K562 (cell line): ENCODE measurements at regions not wholly inside any gene's neighbourhood (a gene's known extent, or its start where the extent isn't known, plus 50 kb on each side); places are given as distances from the start of the nearest gene placed in this dataset.

ENCODE experiments used
- CC2D1A ChIP-seq: fragments of 450-650 bp; IDR thresholded peaks from 2 replicates; pipeline ENCODE4 v1.6.1; 2017; ENCODE audit warnings: mild to moderate bottlenecking
- CHAMP1 ChIP-seq: fragments of 450-650 bp; IDR thresholded peaks from 2 replicates; pipeline ENCODE4 v1.6.1; 2016; ENCODE audit warnings: mild to moderate bottlenecking
- DMBX1 ChIP-seq: fragments of 250-450 bp; sonication (Bioruptor Pico); IDR thresholded peaks from 2 replicates; pipeline ENCODE4 v1.8.0; 2022; ENCODE audit warnings: inconsistent platforms, mild to moderate bottlenecking, moderate library complexity, borderline replicate concordance
- HMG20B ChIP-seq: fragments of 250-450 bp; sonication (Bioruptor Pico); IDR thresholded peaks from 2 replicates; pipeline ENCODE4 v1.5.0; 2021; ENCODE audit warnings: mild to moderate bottlenecking
- HNRNPL ChIP-seq: fragments of 200-400 bp; formaldehyde crosslinking; IDR thresholded peaks from 2 replicates; pipeline ENCODE4 v1.6.1; 2017; ENCODE audit warnings: low read depth, mild to moderate bottlenecking, low read length
- JUND ChIP-seq, 2 experiments: IDR thresholded peaks; 2 replicates in 1 of 2; 3 replicates in 1 of 2; pipeline ENCODE4 v1.6.1; 2011; ENCODE audit warnings: borderline replicate concordance in 2 of 2, low read depth in 2 of 2, low read length in 2 of 2, improper control_type of control experiment in 1 of 2, missing biosample characterization in 1 of 2, missing genetic modification characterization in 1 of 2, missing genetic modification reagents in 1 of 2
- MYC ChIP-seq, 2 experiments: fragments of 250-450 bp in 1 of 2; sonication (Bioruptor Pico) in 1 of 2; IDR thresholded peaks; 2 replicates each; pipeline versions ENCODE4 v1.5.1 to v1.6.1; 2012 to 2021; ENCODE audit warnings: low read depth in 2 of 2, borderline replicate concordance in 1 of 2, improper control_type of control experiment in 1 of 2, low read length in 1 of 2, mild to moderate bottlenecking in 1 of 2, moderate library complexity in 1 of 2
- NFE2 ChIP-seq: IDR thresholded peaks from 2 replicates; pipeline ENCODE4 v1.6.1; 2014; ENCODE audit warnings: antibody characterized with exemption, low read depth
- RAD21 ChIP-seq, 2 experiments: fragments of 250-450 bp in 1 of 2; fragments of 450-650 bp in 1 of 2; sonication (Bioruptor Pico) in 1 of 2; formaldehyde crosslinking in 1 of 2; IDR thresholded peaks in 1 of 2; conservative IDR thresholded peaks in 1 of 2; 2 replicates each; pipeline versions ENCODE4 v1.4.0 to v1.8.0; 2020 to 2022; ENCODE audit warnings: mild to moderate bottlenecking in 2 of 2, moderate library complexity in 1 of 2
- RCOR1 ChIP-seq, 2 experiments: IDR thresholded peaks; 2 replicates each; pipeline ENCODE4 v1.6.1; 2012; ENCODE audit warnings: low read depth in 2 of 2, low read length in 2 of 2, borderline replicate concordance in 1 of 2, improper control_type of control experiment in 1 of 2
- RFX1 ChIP-seq: fragments of 450-650 bp; IDR thresholded peaks from 2 replicates; pipeline ENCODE4 v1.6.1; 2016; ENCODE audit warnings: mild to moderate bottlenecking, moderate library complexity
- SMARCE1 ChIP-seq: fragments of 450-650 bp; IDR thresholded peaks from 2 replicates; pipeline ENCODE4 v1.7.1; 2016; ENCODE audit warnings: mild to moderate bottlenecking
- TCF7 ChIP-seq: sonication (generic); IDR thresholded peaks from 2 replicates; pipeline ENCODE4 v1.6.1; 2016; ENCODE audit warnings: antibody characterized with exemption, borderline replicate concordance
- ZNF124 ChIP-seq: sonication (generic); formaldehyde crosslinking; IDR thresholded peaks from 2 replicates; pipeline ENCODE4 v1.8.1; 2022; ENCODE audit warnings: missing genetic modification reagents
- ZNF282 ChIP-seq: sonication (generic); formaldehyde crosslinking; IDR thresholded peaks from 2 replicates; pipeline ENCODE4 v1.8.1; 2023; ENCODE audit warnings: missing genetic modification reagents
- ZNF316 ChIP-seq: fragments of 450-650 bp; IDR thresholded peaks from 2 replicates; pipeline ENCODE4 v1.6.1; 2016
- TF ChIP-seq, protein P1 (sequence below), 2 experiments: fragments of 450-650 bp in 1 of 2; sonication (generic) in 1 of 2; formaldehyde crosslinking in 1 of 2; IDR thresholded peaks; 2 replicates each; pipeline versions ENCODE4 v1.7.1 to v1.9.0; 2016 to 2022; ENCODE audit warnings: inconsistent platforms in 1 of 2, mild to moderate bottlenecking in 1 of 2, missing genetic modification reagents in 1 of 2

- TF ChIP-seq CHAMP1 (0 out of 2 replicates have a peak, but pooled peaks have one; percentile 15), ZNF124 (CRISPR knock-in tag) (no peak), ZNF316 (peak; percentile 39), DMBX1 (CRISPR knock-in tag) (0 out of 2 replicates have a peak, but pooled peaks have one; percentile 52), RFX1 (no peak), TCF7 (no peak), NFE2 (peak; percentile 52; the same call in 1 of the 2 replicates), ZNF282 (no peak), RCOR1 (IDR thresholded peaks at IDR 0.05; ENCODE audit: borderline replicate concordance in 1 of 2, low read depth in 2 of 2, low read length in 2 of 2) (peak in 1 of 2 experiments; percentile 5; a peak in 1 of 4 replicates), RAD21 (CRISPR knock-in tag; conservative IDR thresholded peaks at IDR 0.05 in 1 of 2, IDR thresholded peaks at IDR 0.05 in 1 of 2) (0 out of 4 replicates have a peak, but pooled peaks of 1 of the 2 experiments have one; percentile 17), HNRNPL (no peak), MYC (IDR thresholded peaks at IDR 0.05; ENCODE audit: low read depth, low read length) (peak; percentile 71), MYC (CRISPR knock-in tag; IDR thresholded peaks at IDR 0.05; ENCODE audit: borderline replicate concordance, low read depth) (no peak), HMG20B (CRISPR knock-in tag) (no peak), JUND (IDR thresholded peaks at IDR 0.05; ENCODE audit: borderline replicate concordance, low read depth, low read length) (peak; percentile 83), JUND (tag; IDR thresholded peaks at IDR 0.05; ENCODE audit: borderline replicate concordance, low read depth, low read length) (peak; percentile 87; the same call in 2 of the 3 replicates), CC2D1A (peak; percentile 28; the same call in 1 of the 2 replicates), SMARCE1 (peak; percentile 38; the same call in 1 of the 2 replicates)
- TF ChIP-seq, protein P1, sequence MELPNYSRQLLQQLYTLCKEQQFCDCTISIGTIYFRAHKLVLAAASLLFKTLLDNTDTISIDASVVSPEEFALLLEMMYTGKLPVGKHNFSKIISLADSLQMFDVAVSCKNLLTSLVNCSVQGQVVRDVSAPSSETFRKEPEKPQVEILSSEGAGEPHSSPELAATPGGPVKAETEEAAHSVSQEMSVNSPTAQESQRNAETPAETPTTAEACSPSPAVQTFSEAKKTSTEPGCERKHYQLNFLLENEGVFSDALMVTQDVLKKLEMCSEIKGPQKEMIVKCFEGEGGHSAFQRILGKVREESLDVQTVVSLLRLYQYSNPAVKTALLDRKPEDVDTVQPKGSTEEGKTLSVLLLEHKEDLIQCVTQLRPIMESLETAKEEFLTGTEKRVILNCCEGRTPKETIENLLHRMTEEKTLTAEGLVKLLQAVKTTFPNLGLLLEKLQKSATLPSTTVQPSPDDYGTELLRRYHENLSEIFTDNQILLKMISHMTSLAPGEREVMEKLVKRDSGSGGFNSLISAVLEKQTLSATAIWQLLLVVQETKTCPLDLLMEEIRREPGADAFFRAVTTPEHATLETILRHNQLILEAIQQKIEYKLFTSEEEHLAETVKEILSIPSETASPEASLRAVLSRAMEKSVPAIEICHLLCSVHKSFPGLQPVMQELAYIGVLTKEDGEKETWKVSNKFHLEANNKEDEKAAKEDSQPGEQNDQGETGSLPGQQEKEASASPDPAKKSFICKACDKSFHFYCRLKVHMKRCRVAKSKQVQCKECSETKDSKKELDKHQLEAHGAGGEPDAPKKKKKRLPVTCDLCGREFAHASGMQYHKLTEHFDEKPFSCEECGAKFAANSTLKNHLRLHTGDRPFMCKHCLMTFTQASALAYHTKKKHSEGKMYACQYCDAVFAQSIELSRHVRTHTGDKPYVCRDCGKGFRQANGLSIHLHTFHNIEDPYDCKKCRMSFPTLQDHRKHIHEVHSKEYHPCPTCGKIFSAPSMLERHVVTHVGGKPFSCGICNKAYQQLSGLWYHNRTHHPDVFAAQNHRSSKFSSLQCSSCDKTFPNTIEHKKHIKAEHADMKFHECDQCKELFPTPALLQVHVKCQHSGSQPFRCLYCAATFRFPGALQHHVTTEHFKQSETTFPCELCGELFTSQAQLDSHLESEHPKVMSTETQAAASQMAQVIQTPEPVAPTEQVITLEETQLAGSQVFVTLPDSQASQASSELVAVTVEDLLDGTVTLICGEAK (IDR thresholded peaks at IDR 0.05): no peak
- TF ChIP-seq, protein P1 (CRISPR knock-in tag; IDR thresholded peaks at IDR 0.05): no peak
Measured at GRCh38 chr3:153023896-153024295, 138.1 kb upstream of the RAP2B start (continued).
